GM12878 (cell line): ENCODE measurements at regions not wholly inside any gene's neighbourhood (a gene's known extent, or its start where the extent isn't known, plus 50 kb on each side); places are given as distances from the start of the nearest gene placed in this dataset.

Experiments
- ATAC-seq: fragments of 200-7000 bp; cut with Tn5 transposase; 3 replicates; pipeline ENCODE4 v1.9.1; 2020; ENCODE audit warnings: mild to moderate bottlenecking, moderate library complexity
- BruUV-seq: library from RNA; stranded (reverse); fragments of 400-500 nt; replicated peaks from 2 replicates; lab custom pipeline; 2021; lab: Mats Ljungman, UMichigan
- CTCF ChIA-PET: fragments of 300-600 bp; sonication (Branson Sonifier 250); formaldehyde crosslinking; extraction: SDS; loops from one replicate; lab custom pipeline; 2021; ENCODE audit warnings: inconsistent platforms; lab: Yijun Ruan, JAX
- POLR2A ChIA-PET: fragments of 350-600 bp; formaldehyde crosslinking; extraction: SDS; loops from one replicate; lab custom pipeline; 2021; ENCODE audit warnings: inconsistent platforms; lab: Charles Lee
- RAD21 ChIA-PET: fragments of 300-600 bp; sonication (Branson Sonifier 250); formaldehyde crosslinking; loops from one replicate; lab custom pipeline; 2023; ENCODE audit warnings: antibody characterized with exemption; ENCODE audit not compliant: unreplicated experiment; lab: Charles Lee
- SMC1A ChIA-PET: fragments of 300-600 bp; sonication (Branson Sonifier 250); formaldehyde crosslinking; loops from one replicate; lab custom pipeline; 2023; ENCODE audit not compliant: unreplicated experiment, uncharacterized antibody; lab: Charles Lee
- DNase-seq: peaks from one replicate; pipeline ENCODE4 v3.0.0-alpha.2; 2011; ENCODE audit warnings: low read depth, low spot score
- FAIRE-seq: peaks from 3 replicates; lab custom pipeline; 2011; peaks lifted over from hg19 to GRCh38; lab: Jason Lieb, UNC
- H2AFZ ChIP-seq: 2 replicates; pipeline ENCODE4 v1.6.0; 2011; ENCODE audit warnings: low read depth, low read length, control low read depth; ENCODE audit not compliant: control insufficient read depth
- H3K27ac ChIP-seq: 2 replicates; pipeline ENCODE4 v1.5.1; 2011; ENCODE audit warnings: control low read depth; ENCODE audit not compliant: control insufficient read depth, insufficient read depth
- H3K27me3 ChIP-seq, 2 experiments: replicated peaks in 1 of 2; 2 replicates each; pipeline versions ENCODE4 v1.6.0 to v1.6.1; 2011; ENCODE audit warnings: low read length in 1 of 2; ENCODE audit not compliant: control insufficient read depth in 2 of 2, insufficient read depth in 2 of 2
- H3K36me3 ChIP-seq, 2 experiments: 2 replicates each; pipeline ENCODE4 v1.5.1; 2011; ENCODE audit warnings: low read length in 1 of 2; ENCODE audit not compliant: control insufficient read depth in 2 of 2, insufficient read depth in 2 of 2
- H3K4me1 ChIP-seq: 2 replicates; pipeline ENCODE4 v1.6.1; 2011; ENCODE audit warnings: mild to moderate bottlenecking, low read length, moderate library complexity, mixed read lengths; ENCODE audit not compliant: control insufficient read depth, insufficient read depth
- H3K4me2 ChIP-seq: 2 replicates; pipeline ENCODE4 v1.6.0; 2011; ENCODE audit warnings: control low read depth; ENCODE audit not compliant: control insufficient read depth, insufficient read depth
- H3K4me3 ChIP-seq: fragments of 200-600 bp; sonication (generic); 2 replicates; pipeline ENCODE4 v1.5.1; 2016
- H3K79me2 ChIP-seq: 2 replicates; pipeline ENCODE4 v1.6.0; 2011; ENCODE audit warnings: low read length; ENCODE audit not compliant: control insufficient read depth, insufficient read depth
- H3K9ac ChIP-seq: 2 replicates; pipeline ENCODE4 v1.8.0; 2011; ENCODE audit warnings: low read length, control low read depth, mixed read lengths; ENCODE audit not compliant: control insufficient read depth, insufficient read depth
- H3K9me3 ChIP-seq: replicated peaks from 3 replicates; pipeline ENCODE4 v1.5.1; 2011; ENCODE audit warnings: mild to moderate bottlenecking, low read length; ENCODE audit not compliant: control insufficient read depth, insufficient read depth
- H4K20me1 ChIP-seq: 2 replicates; pipeline ENCODE4 v1.6.0; 2011; ENCODE audit not compliant: control insufficient read depth, insufficient read depth
- ASH2L ChIP-seq: fragments of 300-600, 200-600 bp; sonication (generic); IDR thresholded peaks from 2 replicates; pipeline ENCODE4 v1.6.1; 2017; ENCODE audit warnings: low read depth, mild to moderate bottlenecking, borderline replicate concordance
- BCL11A ChIP-seq: IDR thresholded peaks from 2 replicates; pipeline ENCODE4 v1.6.1; 2011; ENCODE audit warnings: low read depth, low read length
- BCLAF1 ChIP-seq: fragments of 450-650 bp; IDR thresholded peaks from 2 replicates; pipeline ENCODE4 v1.6.1; 2017; ENCODE audit warnings: antibody characterized with exemption, mild to moderate bottlenecking, moderate library complexity
- BHLHE40 ChIP-seq, 2 experiments: fragments of 450-650 bp in 1 of 2; IDR thresholded peaks; 2 replicates each; pipeline ENCODE4 v1.6.1; 2011 to 2017; ENCODE audit warnings: low read depth in 2 of 2, borderline replicate concordance in 1 of 2, improper control_type of control experiment in 1 of 2, low read length in 1 of 2, mild to moderate bottlenecking in 1 of 2
- CBFB ChIP-seq: IDR thresholded peaks from 2 replicates; pipeline ENCODE4 v1.6.1; 2016; ENCODE audit warnings: antibody characterized with exemption, low read depth
- CBX5 ChIP-seq: sonication (generic); IDR thresholded peaks from 2 replicates; pipeline ENCODE4 v1.6.1; 2016; ENCODE audit warnings: low read depth, moderate library complexity, mild to moderate bottlenecking, inconsistent platforms
- DPF2 ChIP-seq: fragments of 450-650 bp; IDR thresholded peaks from 2 replicates; pipeline ENCODE4 v1.6.1; 2017; ENCODE audit warnings: mild to moderate bottlenecking
- IRF4 ChIP-seq: IDR thresholded peaks from 2 replicates; pipeline ENCODE4 v1.6.1; 2011; ENCODE audit warnings: low read depth, low read length
- MYB ChIP-seq: fragments of 150-350 bp; IDR thresholded peaks from 2 replicates; pipeline ENCODE4 v1.6.1; 2014; ENCODE audit warnings: mild to moderate bottlenecking, low read depth, low read length, borderline replicate concordance
- NFYB ChIP-seq: IDR thresholded peaks from 2 replicates; pipeline ENCODE4 v1.6.1; 2011; ENCODE audit warnings: low read depth, mild to moderate bottlenecking, low read length, improper control_type of control experiment, moderate library complexity; ENCODE audit not compliant: insufficient read depth
- PAX5 ChIP-seq: IDR thresholded peaks from 2 replicates; pipeline ENCODE4 v1.6.1; 2011; ENCODE audit warnings: low read depth, low read length, borderline replicate concordance
- POLR2A ChIP-seq: IDR thresholded peaks from 2 replicates; pipeline ENCODE4 v1.6.1; 2011; ENCODE audit warnings: low read depth, mild to moderate bottlenecking, low read length
- SIX5 ChIP-seq: IDR thresholded peaks from 2 replicates; pipeline ENCODE4 v1.6.1; 2011; ENCODE audit warnings: mild to moderate bottlenecking, low read depth, low read length, moderate library complexity; ENCODE audit not compliant: severe bottlenecking
- SKIL ChIP-seq: fragments of 450-650 bp; IDR thresholded peaks from 2 replicates; pipeline ENCODE4 v1.6.1; 2017; ENCODE audit warnings: mild to moderate bottlenecking, low read depth, inconsistent platforms; ENCODE audit not compliant: poor library complexity, severe bottlenecking
- SMAD1 ChIP-seq: fragments of 450-650 bp; IDR thresholded peaks from 2 replicates; pipeline ENCODE4 v1.6.1; 2018; ENCODE audit warnings: mild to moderate bottlenecking, low read depth; ENCODE audit not compliant: partially characterized antibody
- STAT1 ChIP-seq: fragments of 450-650 bp; conservative IDR thresholded peaks from 2 replicates; pipeline ENCODE4 v1.6.1; 2014; ENCODE audit warnings: antibody characterized with exemption, mild to moderate bottlenecking
- TAF1 ChIP-seq: IDR thresholded peaks from 2 replicates; pipeline ENCODE4 v1.6.1; 2011; ENCODE audit warnings: mild to moderate bottlenecking, low read depth, low read length, borderline replicate concordance
- TCF3 ChIP-seq: IDR thresholded peaks from 2 replicates; pipeline ENCODE4 v1.6.1; 2012; ENCODE audit warnings: low read depth, mild to moderate bottlenecking, low read length, borderline replicate concordance; ENCODE audit not compliant: insufficient read depth
- YY1 ChIP-seq: IDR thresholded peaks from 2 replicates; pipeline ENCODE4 v1.6.1; 2011; ENCODE audit warnings: low read depth, mild to moderate bottlenecking, low read length
- WGBS: methylation state at CpG from one replicate; pipeline ENCODE4 v1.1.6; 2016; ENCODE audit warnings: low lambda C conversion rate; ENCODE audit not compliant: insufficient replicate concordance, insufficient coverage; ENCODE audit errors: missing lambda C conversion rate; 5-methylcytosine and 5-hydroxymethylcytosine counted together
- in situ Hi-C: fragments of 300-500 bp; cut with MboI; formaldehyde crosslinking; loops from 9 replicates; pipeline ENCODE4 v1.14.3; 2018; ENCODE audit warnings: mixed read lengths
- intact Hi-C: fragments of 100-400 bp; cut with micrococcal nuclease; formaldehyde crosslinking; loops from one replicate; pipeline ENCODE4 v1.14.2; 2022; ENCODE audit not compliant: unreplicated experiment

- Histone ChIP-seq H3K79me2 (no peaks in the 10 kb centered on the region), H3K27ac (no peak overlapping the region), H3K9me3 (no peaks in the 10 kb centered on the region), H3K9ac (no peak overlapping the region), H2AFZ (no peak overlapping the region), H3K36me3 (no peaks in the 10 kb centered on the region), H4K20me1 (no peaks in the 10 kb centered on the region), H3K4me1 (no peaks in the 10 kb centered on the region), H3K4me3 (no peak overlapping the region), H3K27me3 (no peaks in the 10 kb centered on the region), H3K4me2 (no peak overlapping the region)
- ChIA-PET SMC1A (no interaction called here), POLR2A (no interaction called here), RAD21 (no interaction called here), CTCF (no interaction called here)
- FAIRE-seq (no peak), DNase-seq (no peak), ATAC-seq (no peak)
- in situ Hi-C loops = no loop called here
- TF ChIP-seq MYB = no peak
- no peak for TF ChIP-seq NFYB
- TF ChIP-seq DPF2 = no peak
- no peak for TF ChIP-seq POLR2A
- no peak for TF ChIP-seq ASH2L
- TF ChIP-seq STAT1 = no peak
- TF ChIP-seq CBX5 = no peak
- no peak for TF ChIP-seq SMAD1
- no peak for TF ChIP-seq SIX5
- no peak for TF ChIP-seq PAX5
- TF ChIP-seq SKIL = no peak
- no peak for TF ChIP-seq BHLHE40 (IDR thresholded peaks at IDR 0.05; ENCODE audit: borderline replicate concordance in 1 of 2, low read depth in 2 of 2, low read length in 1 of 2)
- TF ChIP-seq TCF3 = no peak
- no peak for TF ChIP-seq TAF1
- no peak for TF ChIP-seq YY1
- TF ChIP-seq BCL11A = no peak
- no peak for TF ChIP-seq BCLAF1
- no peak for TF ChIP-seq CBFB
- TF ChIP-seq IRF4 = no peak
- intact Hi-C loops = no loop called here
- WGBS = 22% methylated on average over 4 of the region's 4 CpGs
- BruUV-seq = no TSS peak
These were observed 247.9 kb downstream of the SATB1 start for GRCh38 chr3:18177271-18177670.
